H1 (cell line): ENCODE measurements at regions not wholly inside any gene's neighbourhood (a gene's known extent, or its start where the extent isn't known, plus 50 kb on each side); places are given as distances from the start of the nearest gene placed in this dataset.

Experiments used
- CTCF ChIA-PET: fragments of 300-600 bp; sonication (Branson Sonifier 250); formaldehyde crosslinking; loops from one replicate; lab custom pipeline; 2021; ENCODE audit not compliant: partially characterized antibody; lab: Charles Lee
- POLR2A ChIA-PET: fragments of 300-600 bp; sonication (Branson Sonifier 250); formaldehyde crosslinking; loops from one replicate; lab custom pipeline; 2021; ENCODE audit warnings: inconsistent platforms; ENCODE audit not compliant: partially characterized antibody; lab: Charles Lee
- DNase-seq, 2 experiments: peaks; one replicate each; pipeline versions ENCODE4 v3.0.0 to v3.0.0-alpha.2; 2010 to 2022; ENCODE audit warnings: low spot score in 2 of 2, low read depth in 1 of 2, mixed read lengths in 1 of 2
- FAIRE-seq: peaks from 2 replicates; lab custom pipeline; 2011; peaks lifted over from hg19 to GRCh38; lab: Jason Lieb, UNC
- H2AFZ ChIP-seq: 2 replicates; pipeline ENCODE4 v1.8.1; 2012; ENCODE audit warnings: low read length, inconsistent platforms
- H2AK5ac ChIP-seq: 2 replicates; pipeline ENCODE4 v1.6.1; 2013; ENCODE audit warnings: low read depth, low read length
- H2BK120ac ChIP-seq: replicated peaks from 2 replicates; pipeline ENCODE3; 2013; ENCODE audit warnings: low read depth, low read length, inconsistent platforms
- H2BK12ac ChIP-seq: 2 replicates; pipeline ENCODE4 v1.6.1; 2013; ENCODE audit warnings: low read depth, low read length
- H2BK15ac ChIP-seq: 2 replicates; pipeline ENCODE4 v1.6.1; 2013; ENCODE audit warnings: low read length
- H2BK20ac ChIP-seq: 2 replicates; pipeline ENCODE4 v1.6.1; 2013; ENCODE audit warnings: low read length
- H2BK5ac ChIP-seq: 2 replicates; pipeline ENCODE4 v1.6.1; 2013; ENCODE audit warnings: low read depth, low read length
- H3K14ac ChIP-seq: 2 replicates; pipeline ENCODE4 v1.6.1; 2013; ENCODE audit warnings: inconsistent platforms; ENCODE audit not compliant: insufficient read length
- H3K18ac ChIP-seq: 2 replicates; pipeline ENCODE4 v1.6.1; 2013; ENCODE audit warnings: low read length; ENCODE audit errors: extremely low read depth
- H3K23ac ChIP-seq: 2 replicates; pipeline ENCODE4 v1.6.1; 2013; ENCODE audit warnings: inconsistent platforms; ENCODE audit not compliant: insufficient read length
- H3K23me2 ChIP-seq: 2 replicates; pipeline ENCODE4 v1.6.1; 2013; ENCODE audit warnings: low read depth, low read length
- H3K27ac ChIP-seq: 2 replicates; pipeline ENCODE4 v1.6.1; 2011; ENCODE audit warnings: low read depth, low read length, inconsistent platforms
- H3K27me3 ChIP-seq, 4 experiments: replicated peaks in 1 of 4; 1 replicate in 1 of 4; 2 replicates in 3 of 4; pipeline versions ENCODE4 v1.6.1 to v1.8.1; 2011 to 2013; ENCODE audit warnings: low read length in 3 of 4, mild to moderate bottlenecking in 3 of 4, inconsistent platforms in 2 of 4, mixed read lengths in 2 of 4, moderate library complexity in 1 of 4; ENCODE audit not compliant: control insufficient read depth in 3 of 4, insufficient read depth in 3 of 4; ENCODE audit errors: extremely low read depth in 1 of 4
- H3K36me3 ChIP-seq, 4 experiments: 2 replicates each; pipeline versions ENCODE4 v1.6.1 to v1.8.1; 2011 to 2013; ENCODE audit warnings: mild to moderate bottlenecking in 4 of 4, low read length in 3 of 4, moderate library complexity in 2 of 4, control low read depth in 1 of 4, inconsistent platforms in 1 of 4; ENCODE audit not compliant: insufficient read depth in 4 of 4, control insufficient read depth in 2 of 4
- H3K4ac ChIP-seq: replicated peaks from 2 replicates; pipeline ENCODE3; 2013; ENCODE audit warnings: low read length, low read depth, mixed read lengths, inconsistent platforms; ENCODE audit not compliant: insufficient read length
- H3K4me1 ChIP-seq, 4 experiments: replicated peaks in 1 of 4; 1 replicate in 1 of 4; 2 replicates in 3 of 4; pipeline versions ENCODE4 v1.6.1 to v1.8.1; 2011 to 2013; ENCODE audit warnings: low read length in 3 of 4, inconsistent platforms in 2 of 4, mixed read lengths in 1 of 4; ENCODE audit not compliant: insufficient read depth in 4 of 4, control insufficient read depth in 3 of 4
- H3K4me2 ChIP-seq, 2 experiments: 2 replicates each; pipeline versions ENCODE4 v1.6.1 to v1.8.1; 2011 to 2013; ENCODE audit warnings: low read depth in 2 of 2, low read length in 2 of 2, control low read depth in 1 of 2, inconsistent platforms in 1 of 2, mild to moderate bottlenecking in 1 of 2; ENCODE audit not compliant: insufficient read depth in 1 of 2
- H3K4me3 ChIP-seq, 4 experiments: fragments of 200-600, 300-600 bp in 1 of 4; sonication (generic), shearing (Covaris generic), sonication (Bioruptor Twin) in 1 of 4; 2 replicates each; pipeline versions ENCODE4 v1.5.1 to v1.8.1; 2011 to 2016; ENCODE audit warnings: low read length in 4 of 4, low read depth in 3 of 4, control low read depth in 2 of 4, inconsistent platforms in 2 of 4, mild to moderate bottlenecking in 2 of 4, mixed read lengths in 1 of 4, moderate library complexity in 1 of 4; ENCODE audit not compliant: insufficient read depth in 2 of 4; ENCODE audit errors: extremely low read depth in 1 of 4
- H3K56ac ChIP-seq: replicated peaks from 2 replicates; pipeline ENCODE3; 2013; ENCODE audit warnings: low read depth, mild to moderate bottlenecking, mixed read lengths, low read length, inconsistent platforms; ENCODE audit not compliant: insufficient read length
- H3K79me1 ChIP-seq: 2 replicates; pipeline ENCODE4 v1.6.1; 2013; ENCODE audit warnings: low read depth, low read length, control low read depth
- H3K79me2 ChIP-seq, 2 experiments: 2 replicates each; pipeline versions ENCODE4 v1.6.1 to v1.8.1; 2012 to 2013; ENCODE audit warnings: low read length in 2 of 2, mild to moderate bottlenecking in 2 of 2, inconsistent platforms in 1 of 2; ENCODE audit not compliant: insufficient read depth in 2 of 2, control insufficient read depth in 1 of 2
- H3K9ac ChIP-seq, 4 experiments: replicated peaks in 1 of 4; 1 replicate in 1 of 4; 2 replicates in 3 of 4; pipeline versions ENCODE4 v1.6.1 to v1.8.1; 2011 to 2013; ENCODE audit warnings: low read depth in 3 of 4, low read length in 3 of 4, control low read depth in 2 of 4, mild to moderate bottlenecking in 2 of 4, moderate library complexity in 2 of 4, inconsistent platforms in 1 of 4; ENCODE audit errors: extremely low read depth in 1 of 4
- H3K9me3 ChIP-seq, 2 experiments: 2 replicates each; pipeline versions ENCODE4 v1.6.1 to v1.8.1; 2012 to 2013; ENCODE audit warnings: mild to moderate bottlenecking in 2 of 2, moderate library complexity in 2 of 2, control low read depth in 1 of 2, inconsistent platforms in 1 of 2, low read depth in 1 of 2, low read length in 1 of 2, mixed read lengths in 1 of 2; ENCODE audit not compliant: insufficient read depth in 2 of 2
- H4K20me1 ChIP-seq, 2 experiments: replicated peaks in 1 of 2; 2 replicates each; pipeline versions ENCODE3 to v1.8.1; 2011 to 2013; ENCODE audit warnings: inconsistent platforms in 2 of 2, low read length in 2 of 2, mild to moderate bottlenecking in 1 of 2; ENCODE audit not compliant: insufficient read depth in 2 of 2, control insufficient read depth in 1 of 2
- H4K5ac ChIP-seq: 2 replicates; pipeline ENCODE4 v1.6.1; 2013; ENCODE audit warnings: low read length, low read depth, mixed read lengths, inconsistent platforms; ENCODE audit not compliant: insufficient read length
- H4K8ac ChIP-seq: 2 replicates; pipeline ENCODE4 v1.8.0; 2013; ENCODE audit warnings: mild to moderate bottlenecking, moderate library complexity, low read length, inconsistent platforms; ENCODE audit not compliant: insufficient read depth; ENCODE audit errors: extremely low read depth
- H4K91ac ChIP-seq: replicated peaks from 2 replicates; pipeline ENCODE3; 2013; ENCODE audit warnings: low read length, mixed read lengths, inconsistent platforms; ENCODE audit not compliant: insufficient read length
- CTBP2 ChIP-seq: IDR thresholded peaks from 2 replicates; pipeline ENCODE4 v1.7.0; 2011; ENCODE audit warnings: borderline replicate concordance, mild to moderate bottlenecking, moderate library complexity, mixed read lengths, low read length; ENCODE audit not compliant: insufficient read depth, insufficient read length

DNA sequence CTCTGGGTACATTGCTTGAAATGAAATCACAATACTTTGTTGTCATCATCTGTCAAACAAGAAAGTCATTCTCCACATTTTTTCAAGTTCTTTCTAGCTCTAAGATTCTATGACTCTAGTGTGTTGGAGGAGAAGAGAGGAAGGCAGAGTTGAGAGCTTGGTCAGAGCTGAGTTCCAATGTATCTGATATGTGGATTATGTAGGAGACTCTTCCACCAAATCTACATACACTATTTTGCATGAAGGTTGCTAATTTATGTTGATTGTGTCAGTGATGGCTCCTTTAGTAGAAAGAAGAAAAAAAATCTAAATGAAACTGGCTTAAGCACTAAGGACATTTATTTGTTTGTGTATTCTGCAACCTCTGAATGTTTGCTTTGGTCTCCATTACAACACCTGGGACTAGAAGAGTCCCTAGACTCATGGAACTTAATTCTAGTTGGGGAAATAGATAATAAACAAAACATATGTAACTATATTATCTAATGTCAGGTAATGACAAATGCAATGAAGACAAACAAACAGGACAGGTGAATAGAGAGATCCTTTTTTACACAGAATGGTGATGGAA is 691.9 kb downstream of the UQCRFS1 start:
- Histone ChIP-seq H2AFZ (no peak overlapping the region), H2BK120ac (no peak overlapping the region), H3K4ac (no peak overlapping the region), H3K23me2 (no peaks in the 10 kb centered on the region), H3K9me3 (peaks cover 0 to 2% of the 10 kb centered on the region in 2 experiments; a peak in 2 of 4 replicates), H3K79me1 (no peaks in the 10 kb centered on the region), H4K20me1 (no peaks in the 10 kb centered on the region), H3K14ac (no peak overlapping the region), H4K91ac (no peak overlapping the region), H4K8ac (no peak overlapping the region), H4K5ac (no peak overlapping the region), H3K4me1 (peaks cover 0 to 3% (median 1%) of the 10 kb centered on the region in 4 experiments; a peak in 3 of 7 replicates), H2BK15ac (no peak overlapping the region), H3K27ac (no peak overlapping the region), H3K4me2 (no peak overlapping the region), H2BK20ac (no peak overlapping the region), H3K27me3 (no peaks in the 10 kb centered on the region), H3K23ac (no peak overlapping the region), H2BK5ac (no peak overlapping the region), H3K56ac (no peak overlapping the region), H3K9ac (no peak overlapping the region), H3K18ac (no peak overlapping the region), H3K4me3 (no peak overlapping the region), H3K79me2 (no peaks in the 10 kb centered on the region), H3K36me3 (no peaks in the 10 kb centered on the region), H2AK5ac (no peak overlapping the region), H2BK12ac (no peak overlapping the region)
- CTCF ChIA-PET, result interaction anchor here (1.1 to 1.8 kb wide), 3 partner anchors 9 to 113 kb away, joined by 3 to 6 read pairs (median 4); no protein-coding TSS in a partner anchor
- no peak for TF ChIP-seq CTBP2
- DNase-seq (no peak), FAIRE-seq (no peak)
- POLR2A ChIA-PET, result no interaction called here
